ENCODE measurements at regions not wholly inside any gene's neighbourhood (a gene's known extent, or its start where the extent isn't known, plus 50 kb on each side); places are given as distances from the start of the nearest gene placed in this dataset.

DNA sequence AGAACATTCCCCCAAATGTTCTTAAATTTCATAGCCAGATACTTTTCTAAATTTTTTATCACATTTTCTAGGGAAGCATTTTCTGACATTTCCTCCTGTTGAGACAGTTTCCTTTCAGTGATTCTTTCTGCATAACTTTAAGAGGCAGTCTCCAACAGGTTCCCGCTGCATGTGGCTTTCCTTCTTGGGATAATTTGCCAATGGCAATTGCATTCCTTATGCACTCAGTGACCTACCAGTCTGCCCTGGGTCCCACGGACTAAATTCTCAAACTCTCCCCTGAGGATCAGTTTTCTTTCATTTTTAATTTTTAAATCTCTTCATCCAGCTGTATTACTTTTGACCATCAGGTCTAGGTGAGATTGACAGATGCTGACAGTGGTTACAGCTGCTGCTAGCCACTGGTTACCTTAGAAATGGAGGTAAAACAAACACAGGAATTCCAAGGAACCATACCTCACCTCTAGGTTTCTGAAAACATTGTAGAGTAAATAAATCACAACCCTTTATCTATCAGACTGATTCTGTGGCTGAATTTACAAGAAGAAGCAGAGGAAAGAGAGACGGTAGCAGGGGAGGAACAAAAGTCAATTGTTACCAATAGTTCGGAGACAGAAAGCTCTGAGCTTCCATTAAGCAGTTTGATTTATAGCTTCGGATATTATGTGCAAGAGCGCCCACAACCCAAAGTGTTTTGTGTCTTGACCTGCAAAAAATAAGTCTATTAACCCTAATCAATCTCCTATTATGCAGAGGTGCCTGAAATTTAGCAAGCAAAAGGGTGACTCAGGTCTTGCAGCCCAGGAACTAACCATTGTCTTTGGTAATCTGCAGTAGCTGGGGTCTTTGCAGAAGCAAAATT is 216.0 kb downstream of the PMP22 start:
- no peak for TF ChIP-seq CTCF (IDR thresholded peaks at IDR 0.05)
- TF ChIP-seq POLR2A (IDR thresholded peaks at IDR 0.05; ENCODE audit: low read depth) = no peak
- no peak for TF ChIP-seq EP300 (IDR thresholded peaks at IDR 0.05)

All from esophagus muscularis mucosa (tissue), 4 donors.